ENCODE measurements at regions not wholly inside any gene's neighbourhood (a gene's known extent, or its start where the extent isn't known, plus 50 kb on each side); places are given as distances from the start of the nearest gene placed in this dataset.

DNA sequence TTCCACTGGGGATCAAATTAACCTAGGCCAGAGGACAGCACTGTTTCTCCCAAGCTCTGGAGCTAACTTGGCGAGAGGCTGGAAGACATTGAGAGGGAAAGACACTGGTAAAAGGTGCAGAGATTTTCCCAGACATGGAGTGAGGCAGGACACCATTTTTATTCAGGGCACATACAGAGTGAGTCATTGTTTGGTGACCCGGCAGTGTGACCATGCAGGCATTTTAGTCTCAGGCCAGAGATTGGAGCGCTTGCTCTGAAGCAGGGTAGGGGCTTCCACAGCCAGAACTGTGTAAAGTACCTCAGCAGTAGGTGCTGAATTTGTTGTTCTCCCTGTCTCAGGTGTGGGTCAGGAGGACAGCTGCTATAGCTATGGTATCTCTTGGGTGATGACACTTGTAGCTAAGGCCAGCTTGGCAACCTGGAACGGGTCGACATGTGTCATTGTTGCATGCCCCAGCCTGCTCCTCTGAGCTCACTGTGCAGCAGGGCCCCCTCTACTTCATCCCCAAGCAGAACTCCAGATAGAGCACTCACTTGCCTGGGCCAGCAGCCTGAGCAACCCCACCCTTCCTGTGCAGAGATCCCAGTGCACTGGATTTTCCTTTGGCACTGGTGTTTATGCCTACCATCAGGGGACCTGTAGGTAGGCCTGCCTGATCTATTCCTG, 79.8 kb upstream of the ATP8A1 start:
- DNase-seq: no peak

DNA sequence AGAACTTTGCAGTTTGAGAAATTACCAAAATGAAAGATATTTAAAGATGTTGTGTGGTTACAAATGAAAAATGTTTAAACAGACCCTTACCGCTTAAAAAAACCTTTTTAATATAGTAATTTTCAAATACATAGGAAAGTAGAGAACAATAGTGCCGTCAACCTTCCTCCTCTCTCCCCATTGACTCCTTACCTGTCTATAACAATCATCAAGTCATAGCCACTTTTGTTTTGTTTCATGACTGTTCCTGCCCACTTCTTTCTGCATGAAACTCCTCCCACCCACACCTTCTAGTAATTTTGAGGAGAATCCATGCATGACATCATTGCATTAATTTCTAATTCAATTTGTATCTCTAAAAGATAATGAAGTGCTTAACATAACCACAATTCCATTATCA, 76.5 kb upstream of the ATP8A1 start:
- DNase-seq: no peak

DNA sequence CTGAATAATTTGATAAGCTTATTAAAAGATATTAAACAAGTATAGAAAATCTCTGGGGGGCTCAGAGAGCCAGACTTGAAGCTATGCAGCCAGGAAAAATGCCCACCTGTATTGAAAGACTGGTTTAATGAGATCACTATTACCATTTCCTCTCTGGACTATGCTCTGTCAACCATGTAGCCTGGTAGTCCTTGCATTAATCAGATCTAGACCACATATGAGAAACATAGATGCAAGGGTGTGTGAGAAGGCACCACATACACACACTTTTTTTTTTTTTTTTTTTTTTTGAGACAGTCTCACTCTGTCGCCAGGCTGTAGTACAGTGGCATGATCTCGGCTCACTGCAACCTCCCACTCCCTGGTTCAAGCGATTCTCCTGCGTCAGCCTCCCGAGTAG, 75.9 kb upstream of the ATP8A1 start:
- no peak for DNase-seq

DNA sequence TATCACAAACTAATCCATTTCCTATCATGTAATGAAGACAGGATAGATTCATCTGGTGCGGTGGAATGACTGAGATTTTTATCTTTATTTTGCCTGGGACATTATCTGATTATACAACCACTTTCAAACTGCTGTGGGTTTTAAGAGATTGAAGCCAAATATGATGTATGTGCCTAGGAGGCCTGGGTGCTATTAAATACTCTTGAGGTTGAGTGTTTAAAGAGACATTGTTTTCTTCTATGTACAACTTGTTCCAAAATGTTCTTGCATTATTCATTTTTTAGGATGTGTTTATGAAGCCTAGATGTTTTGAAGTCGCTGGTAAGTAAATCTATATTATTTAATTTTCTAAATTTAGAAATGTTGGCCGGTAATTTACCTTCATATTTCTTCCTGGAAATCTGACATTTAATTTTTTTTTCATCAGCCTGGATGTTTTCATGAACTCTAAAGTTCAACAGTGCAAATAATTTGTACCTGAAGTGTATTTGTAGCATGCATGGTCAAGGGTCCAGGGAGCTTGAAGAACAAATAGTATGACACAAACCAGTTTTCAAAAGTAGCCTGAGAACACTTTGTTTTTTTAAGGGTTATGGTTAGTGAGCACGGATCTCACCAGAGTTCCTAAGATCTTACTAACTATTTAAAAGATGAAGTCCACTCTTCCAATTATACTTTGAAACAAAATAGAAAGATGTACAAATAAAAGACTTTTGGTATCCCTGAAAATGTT, 72.8 kb upstream of the ATP8A1 start:
- no peak for DNase-seq

DNA sequence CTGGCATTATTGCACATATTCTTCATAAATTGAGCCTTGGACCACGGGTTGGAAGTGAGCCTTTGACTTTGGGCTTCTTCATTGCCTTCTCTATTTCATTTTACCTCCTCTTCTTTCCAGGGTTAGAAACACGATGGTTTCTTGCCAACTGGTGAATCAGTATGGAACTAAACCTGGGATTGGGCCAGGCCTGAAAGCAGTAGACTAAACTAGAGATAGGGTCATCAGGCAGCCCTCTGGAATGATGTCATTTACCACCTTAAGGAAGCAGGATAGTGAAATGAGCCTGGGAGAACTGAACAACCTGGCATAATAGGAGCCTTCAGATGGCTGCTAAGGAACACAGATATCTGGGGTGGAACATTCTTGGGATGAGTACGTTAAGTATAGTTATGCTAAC, 67.5 kb upstream of the ATP8A1 start:
- DNase-seq: peak in 1 of 2 experiments; percentile 16

DNA sequence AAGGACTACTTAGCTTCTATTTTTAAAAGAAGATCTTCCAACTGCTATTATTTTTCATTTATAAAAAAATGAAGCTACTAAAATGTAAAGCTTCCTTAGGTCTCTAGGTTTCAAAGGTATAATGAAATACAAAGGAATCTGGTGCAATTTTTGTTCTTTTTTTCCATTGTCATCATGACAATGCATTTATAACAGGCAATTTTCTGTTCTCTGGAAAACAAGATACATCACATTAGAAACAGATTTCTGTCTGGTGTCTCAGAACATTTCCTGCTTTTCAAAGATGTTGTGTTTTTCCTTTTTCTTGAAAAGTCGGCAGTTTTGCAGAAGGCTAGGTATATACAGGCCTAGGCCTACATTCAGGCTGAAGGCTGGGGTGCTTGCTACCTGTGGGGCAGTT, 63.6 kb upstream of the ATP8A1 start:
- no peak for DNase-seq

DNA sequence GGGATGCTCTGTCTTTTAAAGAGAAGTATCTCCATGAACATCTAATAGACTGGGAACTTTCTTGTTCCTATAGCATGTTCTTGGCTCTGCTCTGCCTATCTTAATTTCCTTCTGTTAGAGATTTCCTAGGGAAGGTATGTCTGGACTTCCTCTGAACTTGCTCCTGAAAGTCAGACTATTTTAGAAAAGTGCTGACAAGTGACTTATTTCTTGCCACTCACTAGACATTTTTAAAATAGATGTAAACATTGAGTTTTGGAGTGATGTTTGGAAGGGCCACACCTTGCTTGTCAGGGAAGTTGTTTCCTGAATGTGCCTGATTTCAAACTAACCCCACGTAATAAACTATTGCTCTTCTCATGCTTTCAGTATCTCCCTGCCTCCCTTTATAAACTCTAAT, 62.4 kb upstream of the ATP8A1 start:
- no peak for DNase-seq

DNA sequence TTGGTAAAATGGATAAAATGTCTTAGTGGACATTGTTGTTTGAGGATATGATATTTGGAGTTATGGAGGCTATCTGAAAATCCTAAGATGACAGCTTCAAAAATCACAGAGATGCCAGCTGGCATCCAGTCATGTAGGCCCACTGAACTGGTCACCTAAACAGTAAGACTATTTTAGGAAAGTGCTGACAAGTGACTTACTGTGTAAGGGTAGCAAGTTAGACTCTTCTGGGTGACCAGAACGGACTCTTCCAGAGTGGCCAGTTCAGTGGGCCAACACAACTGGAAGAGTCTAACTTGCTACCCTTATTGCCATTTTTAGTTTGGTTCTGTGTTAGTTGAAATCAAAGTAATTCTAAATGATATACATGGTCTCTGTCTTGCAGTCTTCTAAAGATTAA, 61.4 kb upstream of the ATP8A1 start:
- no peak for DNase-seq

DNA sequence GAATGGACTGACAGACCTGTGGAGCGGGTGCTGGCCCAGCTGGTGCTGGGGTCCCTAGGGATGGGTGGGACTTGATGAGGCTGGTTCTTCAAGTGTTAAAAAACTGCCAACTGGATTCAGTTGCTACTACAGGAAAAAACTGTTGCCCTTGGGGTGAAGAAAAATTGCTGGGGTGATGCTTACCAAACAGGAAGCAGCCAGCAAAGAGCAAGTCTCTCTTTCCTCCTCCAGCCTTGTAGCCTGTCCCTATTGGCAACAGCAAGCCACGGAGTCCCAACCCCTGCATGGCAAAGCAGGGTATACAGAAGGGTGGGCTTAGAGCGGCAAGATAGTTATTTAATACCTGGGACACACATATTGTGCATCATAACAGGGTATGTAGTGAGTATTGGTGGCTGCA, 60.1 kb upstream of the ATP8A1 start:
- DNase-seq: no peak

DNA sequence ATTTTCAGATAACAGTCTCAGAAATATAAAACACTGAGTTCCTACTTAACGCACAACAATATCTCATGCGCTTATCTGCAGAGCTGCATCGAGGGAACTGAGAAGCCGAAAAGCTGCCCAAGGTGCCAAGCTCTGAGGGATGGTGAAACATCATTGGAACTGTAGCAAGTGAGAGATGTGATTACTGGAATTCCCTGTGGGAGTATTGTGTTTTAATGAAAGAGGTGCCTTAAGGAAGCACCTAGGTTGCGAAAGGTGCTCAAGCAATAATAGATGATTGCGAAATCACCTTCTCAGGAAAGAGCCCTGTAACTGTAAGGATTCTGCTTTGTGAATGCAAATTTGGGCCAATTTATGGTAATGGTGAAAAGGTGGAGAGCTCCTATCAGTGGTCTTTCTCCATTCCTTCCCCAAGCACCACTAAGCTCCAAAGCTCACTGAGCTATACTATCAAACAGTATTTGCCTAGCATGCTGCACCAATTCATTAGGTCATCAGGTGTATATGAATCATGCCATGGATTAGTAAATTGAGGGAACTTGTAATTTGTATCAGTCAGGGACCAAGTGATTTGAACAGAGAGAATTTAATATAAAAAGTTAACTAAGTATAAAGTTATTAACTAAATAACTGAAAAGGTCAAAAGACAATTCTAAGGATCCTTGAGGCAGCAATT, 59.0 kb upstream of the ATP8A1 start:
- no peak for DNase-seq

DNA sequence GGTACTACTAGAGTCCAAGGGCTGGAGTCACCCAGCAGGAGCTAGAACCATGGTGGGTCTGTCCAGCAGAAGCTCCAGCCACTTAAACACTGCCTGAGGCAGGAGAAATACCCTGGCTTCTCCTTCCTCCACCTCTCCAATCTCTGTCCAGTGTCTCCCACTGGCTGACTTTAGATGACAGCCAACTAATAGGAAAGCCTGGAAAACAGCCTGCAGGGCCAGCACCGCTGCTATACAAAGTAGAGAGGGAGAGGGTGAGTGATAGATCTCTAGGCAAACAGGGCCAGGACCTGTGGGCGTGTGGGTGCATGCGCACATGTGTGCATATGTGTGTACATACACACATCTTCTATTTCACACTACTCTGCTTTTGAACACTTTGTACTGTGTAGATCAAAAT, 56.5 kb upstream of the ATP8A1 start:
- no peak for DNase-seq

DNA sequence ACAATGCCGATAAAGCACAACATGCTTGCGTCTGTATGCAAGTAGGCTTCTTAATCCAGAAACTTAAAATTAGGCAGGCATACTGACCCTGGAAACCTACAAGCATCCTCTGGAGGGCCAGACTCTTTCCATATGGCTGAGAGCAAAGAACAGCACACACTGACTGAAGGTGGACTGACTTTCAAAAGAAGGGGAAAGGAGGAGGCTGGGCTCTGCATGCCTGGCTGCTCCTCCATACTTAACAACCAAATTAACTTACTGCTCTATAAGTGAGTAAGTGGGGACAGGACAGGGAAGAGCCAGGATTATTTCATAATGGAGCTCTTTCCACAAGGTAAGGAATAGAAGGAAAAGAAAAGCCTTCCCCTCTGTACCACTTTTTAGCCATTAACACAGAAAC, 55.9 kb upstream of the ATP8A1 start:
- DNase-seq: no peak

DNA sequence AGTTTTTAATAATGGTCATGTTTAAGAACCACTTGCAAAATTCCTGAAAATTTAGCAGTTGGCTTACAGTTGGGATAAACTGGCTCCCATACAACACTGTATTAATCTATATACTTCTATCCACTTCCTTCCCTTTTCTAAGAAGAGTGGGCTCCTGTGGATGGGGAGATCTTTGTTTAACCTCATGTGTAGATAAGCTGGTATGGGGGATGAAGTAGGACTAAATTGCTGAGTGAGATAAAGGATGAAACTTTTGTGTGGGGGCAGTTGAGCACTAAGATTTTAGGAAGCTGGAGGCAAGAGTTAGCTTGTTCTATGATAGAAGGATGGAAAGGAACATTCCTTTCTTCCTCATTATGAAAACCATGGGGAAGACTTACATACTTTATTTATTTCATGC, 54.6 kb upstream of the ATP8A1 start:
- DNase-seq: no peak

DNA sequence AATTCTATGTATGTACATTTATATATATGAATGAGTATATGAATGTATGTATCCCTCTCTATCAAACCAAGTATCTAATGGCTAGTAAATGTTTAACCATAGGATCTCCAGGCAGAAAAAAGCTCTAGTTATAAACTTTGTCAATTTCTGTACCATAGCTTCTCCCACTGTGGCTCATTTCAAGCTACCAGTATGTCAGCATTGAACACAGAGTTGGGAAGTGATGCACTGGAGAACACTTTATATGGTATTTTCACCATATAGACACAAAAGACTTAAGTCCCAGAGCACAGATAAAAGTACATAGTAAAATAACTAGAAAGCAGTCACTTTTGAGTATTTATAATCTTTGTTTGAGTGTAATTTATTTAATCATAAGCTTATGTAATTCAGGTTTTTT, 53.9 kb upstream of the ATP8A1 start:
- no peak for DNase-seq

DNA sequence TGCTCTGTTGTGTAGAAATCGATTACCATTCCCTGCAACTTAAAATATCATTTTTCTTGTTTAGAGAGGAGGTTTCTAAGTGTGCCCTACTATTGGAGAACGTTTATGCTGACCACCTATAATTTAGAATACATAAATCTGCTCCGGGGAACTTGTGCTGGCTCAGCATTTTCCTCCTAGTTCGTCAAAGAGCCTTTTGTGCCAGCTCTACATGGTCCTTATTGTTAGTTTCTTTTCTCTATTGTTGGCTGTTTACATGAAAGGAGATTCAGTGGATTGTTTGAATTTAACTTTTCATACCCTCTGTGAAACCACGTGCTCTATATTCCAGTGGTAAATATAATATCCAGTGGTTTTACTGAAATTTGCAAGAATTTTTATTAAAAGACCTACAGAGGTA, 53.4 kb upstream of the ATP8A1 start:
- no peak for DNase-seq

DNA sequence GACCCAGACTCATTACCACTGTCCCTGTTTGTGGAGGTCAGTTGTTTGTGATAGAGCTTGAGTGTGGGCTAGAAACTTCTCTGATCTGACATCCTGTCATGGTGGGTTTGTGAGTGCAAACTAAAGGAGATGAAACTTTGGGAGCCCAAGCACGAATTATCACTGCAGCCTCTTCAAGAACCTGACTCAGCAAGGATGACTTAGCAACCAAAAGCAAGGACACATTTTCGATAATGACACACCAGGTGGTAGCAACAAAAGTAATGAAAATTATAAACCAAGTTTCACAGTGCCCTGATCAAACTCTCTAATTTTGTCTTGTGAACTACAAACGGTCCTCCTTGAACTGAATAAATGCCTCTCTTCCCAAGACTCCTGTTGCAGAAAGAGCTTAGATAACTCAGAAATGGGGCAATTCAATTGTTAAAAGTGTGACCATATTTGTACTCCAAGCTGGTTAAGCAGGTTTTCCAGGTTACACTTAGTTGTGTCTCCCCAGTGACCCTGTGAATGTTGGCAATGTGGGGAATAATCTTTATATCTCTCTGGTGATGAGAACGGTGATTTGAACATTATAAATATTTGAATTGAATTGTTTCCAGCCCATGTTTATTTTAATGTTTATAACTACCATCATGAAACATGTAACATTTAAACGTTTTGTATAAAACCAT, 52.6 kb upstream of the ATP8A1 start:
- DNase-seq: no peak

DNA sequence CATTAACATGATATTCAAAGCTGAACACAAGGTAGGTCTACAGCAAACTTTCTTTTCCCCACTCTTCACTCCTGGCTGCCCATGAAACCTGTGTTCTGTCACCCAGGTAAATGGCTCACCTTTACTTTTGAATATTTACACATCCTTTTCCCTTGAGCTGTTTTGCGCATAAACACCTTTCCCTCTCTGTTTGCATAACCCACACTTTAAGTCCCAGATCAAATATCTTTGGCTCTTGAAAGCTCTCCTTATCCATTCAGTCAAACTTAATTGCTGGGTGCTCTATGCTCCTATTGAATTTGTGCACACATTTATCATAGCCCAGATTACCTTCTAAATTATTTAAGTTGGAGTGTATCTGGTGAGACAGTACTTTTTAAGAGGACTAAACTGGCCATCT, 51.7 kb upstream of the ATP8A1 start:
- DNase-seq: no peak
